NCI-H82 (cell line): ENCODE measurements at regions not wholly inside any gene's neighbourhood (a gene's known extent, or its start where the extent isn't known, plus 50 kb on each side); places are given as distances from the start of the nearest gene placed in this dataset.
"Not testable (repeated sequence)": the region's sequence is repeated elsewhere in the genome, so short reads cannot be mapped to it uniquely, and the experiment has no call there.

Experiments
- DNase-seq: peaks from one replicate; lab custom pipeline; 2025; lab: John Stamatoyannopoulos, UW

DNA sequence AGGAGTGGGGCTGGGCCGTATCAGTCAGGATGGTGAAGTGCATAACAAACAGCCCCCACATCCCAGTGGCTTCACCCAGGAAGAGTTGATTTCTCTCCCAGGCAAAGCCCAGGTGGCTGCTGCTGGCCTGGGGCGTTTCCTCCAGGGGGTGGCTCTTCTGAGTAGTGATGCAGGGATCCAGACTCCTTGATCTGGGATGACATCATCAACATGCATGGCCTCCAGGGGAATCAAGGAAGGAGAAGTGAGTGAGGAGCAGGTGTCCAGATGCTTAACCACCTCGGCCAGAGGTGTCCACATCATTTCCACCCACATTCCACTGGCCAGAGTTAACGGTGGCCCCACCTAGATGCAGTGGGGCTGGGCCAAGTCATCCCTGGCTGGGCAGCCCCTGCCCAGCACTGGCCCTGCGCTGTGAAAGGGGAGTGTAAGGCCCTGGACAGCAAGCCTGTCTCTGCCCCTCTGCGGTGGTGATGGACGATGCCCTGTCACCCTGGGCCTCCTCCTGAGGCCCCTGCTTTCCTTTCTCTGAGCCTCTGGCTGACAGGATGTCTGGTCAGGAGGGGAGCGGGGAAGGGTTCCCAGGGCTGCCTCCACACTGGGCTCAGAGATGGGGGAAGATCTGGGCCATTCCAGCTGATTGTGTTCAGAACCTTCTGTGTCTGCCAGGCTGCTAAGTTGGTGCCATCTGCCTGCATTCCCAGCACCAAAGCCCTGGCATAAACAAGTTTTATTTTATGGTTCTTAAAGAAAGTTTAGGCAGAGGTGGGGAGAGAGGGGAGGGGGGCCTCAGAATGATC, 598.2 kb downstream of the MATN1 start:
- DNase-seq, result no peak

DNA sequence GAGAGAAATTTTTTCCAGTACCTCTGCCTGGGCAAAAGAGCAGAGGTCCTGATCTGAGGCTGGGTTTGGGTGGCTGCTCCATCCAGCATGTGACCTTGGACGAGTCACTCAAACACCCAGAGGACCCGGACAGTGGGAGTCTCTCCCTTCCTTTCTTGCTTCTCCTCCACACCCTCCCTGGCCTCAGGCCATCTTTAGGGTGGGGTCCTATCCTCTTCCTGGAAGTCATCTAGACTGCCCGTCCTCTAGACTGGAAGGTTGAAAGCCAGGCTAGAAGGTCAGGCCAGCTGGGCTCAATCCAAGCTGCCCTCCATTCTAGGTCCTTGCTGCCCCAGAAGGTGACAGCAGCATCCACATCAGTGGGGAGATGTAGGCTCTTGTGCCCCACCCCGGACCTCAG, 599.5 kb downstream of the MATN1 start:
- DNase-seq, result no peak

DNA sequence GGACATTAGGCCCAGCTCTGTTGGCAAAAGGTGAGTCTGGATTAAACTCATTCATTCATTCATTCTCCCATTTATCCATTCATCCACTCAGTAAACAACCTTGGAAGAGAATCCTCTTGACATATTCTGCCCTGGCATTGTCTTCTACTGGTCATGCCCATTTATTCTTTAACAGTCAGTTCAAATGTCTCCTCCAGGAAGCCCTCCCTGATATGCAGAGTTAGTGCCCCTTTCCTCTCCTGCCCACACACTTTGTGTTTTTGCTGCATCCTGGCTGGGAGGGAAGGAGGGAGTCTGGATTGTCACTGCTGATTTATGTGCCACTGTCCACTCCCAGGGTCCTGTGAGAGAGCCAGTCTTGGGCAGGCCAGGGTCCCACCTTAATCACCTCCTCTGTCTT, 600.3 kb downstream of the MATN1 start:
- DNase-seq, result no peak

DNA sequence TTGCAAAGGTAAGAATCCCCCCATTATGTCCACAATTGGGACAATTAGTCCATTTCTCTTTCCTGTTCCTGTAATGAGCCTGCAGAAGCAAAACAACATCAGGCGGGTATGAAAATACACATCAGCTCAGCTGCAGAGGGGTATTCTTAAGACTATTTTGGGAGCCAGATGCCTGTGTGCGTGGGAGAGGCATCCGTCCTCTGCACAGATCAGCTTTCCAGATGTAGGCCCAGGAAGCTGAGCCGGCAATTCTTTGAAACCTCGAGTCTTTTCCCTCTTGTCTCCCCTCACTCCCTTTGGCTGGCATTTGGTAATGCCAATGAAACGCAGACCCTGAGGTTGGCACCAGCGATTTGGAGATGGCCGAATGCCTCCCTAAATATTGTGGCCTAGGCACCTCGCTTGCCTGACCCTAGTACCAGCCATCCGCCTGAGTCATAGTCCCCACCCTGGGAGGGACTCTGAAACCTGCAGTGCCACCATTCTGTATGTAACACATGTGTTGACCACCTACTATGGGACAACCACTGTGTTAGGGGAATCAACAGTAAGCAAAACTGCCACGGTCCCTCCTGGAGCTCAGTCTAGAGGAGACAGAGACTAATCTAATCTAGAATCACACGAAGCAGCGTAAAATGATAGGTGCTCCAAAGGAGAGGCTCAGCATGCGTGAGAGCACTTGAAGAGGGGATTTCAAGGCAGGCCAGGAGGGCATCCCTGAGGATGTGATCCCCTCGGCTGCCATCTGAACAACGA, 603.0 kb downstream of the MATN1 start:
- no peak for DNase-seq

DNA sequence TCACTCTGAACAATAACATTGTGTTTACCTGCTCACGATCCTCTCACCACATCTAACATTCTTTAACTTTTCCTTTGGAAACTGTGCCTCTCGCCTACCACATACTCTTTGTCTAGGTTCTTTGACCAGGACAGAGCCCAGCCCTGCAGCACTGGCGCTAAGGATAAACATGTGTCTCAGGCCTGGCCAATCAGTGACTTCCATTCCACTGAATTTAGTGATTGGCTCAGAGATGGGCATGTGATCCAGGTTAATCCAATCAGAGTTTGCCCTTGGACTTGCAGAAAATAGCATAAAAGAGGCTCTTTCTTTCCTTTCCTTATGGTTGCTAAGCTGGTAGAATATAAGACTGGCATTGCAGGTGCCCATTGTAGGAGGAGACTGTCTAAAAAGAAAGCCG, 605.7 kb downstream of the MATN1 start:
- DNase-seq, result no peak

DNA sequence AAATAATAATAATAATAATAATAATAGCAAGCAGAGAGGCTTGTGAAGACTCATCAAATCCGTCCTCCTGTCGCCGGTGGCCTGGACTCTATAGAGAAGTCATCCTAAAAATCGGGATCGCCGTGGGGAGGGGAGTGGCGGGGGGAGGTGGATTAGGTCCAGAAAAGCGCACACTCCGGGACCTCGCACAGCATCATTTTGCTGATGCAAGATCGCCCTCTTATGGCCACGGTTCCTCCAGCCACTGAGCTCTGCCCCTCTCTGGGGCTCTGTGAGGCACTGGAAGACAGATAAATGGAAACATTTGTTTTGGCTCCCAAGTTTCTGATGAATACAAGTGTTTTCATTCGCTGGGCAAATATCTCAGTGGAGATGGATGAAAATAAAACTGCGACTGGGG, 612.0 kb downstream of the MATN1 start:
- peak; percentile 85 for DNase-seq

DNA sequence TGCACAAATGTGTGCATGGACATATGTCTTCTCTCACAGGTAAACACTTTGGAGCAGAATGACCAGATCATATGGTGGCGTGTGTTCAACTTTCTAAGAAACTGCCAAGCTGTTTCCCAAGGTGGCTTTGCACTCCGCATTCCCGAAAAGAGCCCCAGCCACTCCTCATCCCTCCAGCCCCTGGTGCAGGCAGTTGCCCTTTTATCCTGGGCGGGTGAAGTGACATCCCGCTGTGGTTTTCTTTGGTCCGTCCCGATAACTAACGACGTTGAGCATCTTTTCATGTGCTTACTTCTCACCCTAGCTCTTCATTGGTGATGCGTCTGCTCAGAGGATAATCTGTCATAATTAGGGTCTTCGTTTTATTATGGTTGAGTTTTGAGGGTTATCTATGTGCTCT, 612.5 kb downstream of the MATN1 start:
- DNase-seq, result no peak

DNA sequence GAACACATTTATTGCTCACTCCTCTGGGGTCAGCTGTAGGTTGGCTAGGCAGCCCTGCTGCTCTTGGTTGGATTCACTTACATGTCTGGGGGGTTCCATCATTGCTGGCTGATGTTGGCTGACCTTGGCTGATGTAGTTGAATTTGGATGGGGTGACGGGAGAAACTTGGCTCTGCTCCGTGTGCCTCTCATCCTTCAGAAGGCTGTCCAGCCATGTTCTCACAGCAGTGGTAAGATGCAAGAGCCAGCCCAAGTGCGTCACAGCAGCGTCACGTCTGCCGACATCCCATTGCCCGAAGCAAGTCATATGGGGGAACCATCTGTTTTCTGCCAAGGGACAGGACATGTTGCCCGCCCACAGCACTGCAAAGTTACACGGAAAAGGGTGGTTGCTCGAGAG, 613.5 kb downstream of the MATN1 start:
- peak; percentile 13 for DNase-seq

DNA sequence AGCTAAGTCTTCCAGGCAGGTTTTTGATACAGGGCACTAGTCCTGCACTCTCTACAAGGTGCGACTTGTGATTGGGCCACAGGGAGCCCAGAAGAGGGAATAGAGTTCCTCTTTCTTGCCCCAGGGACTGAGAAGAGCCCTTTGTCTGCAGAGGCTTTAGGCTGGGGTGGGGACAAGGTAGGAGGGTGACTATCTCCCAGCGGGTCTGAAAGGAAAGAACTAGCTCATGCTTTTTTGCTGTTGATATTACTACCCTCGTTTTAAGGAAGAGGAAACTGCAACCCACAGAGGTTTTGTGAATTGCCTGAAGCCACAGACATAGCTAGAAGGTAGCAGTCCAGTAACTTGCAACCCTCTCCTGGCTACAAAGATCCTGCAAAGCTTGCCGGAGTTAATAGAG, 615.2 kb downstream of the MATN1 start:
- DNase-seq, result no peak

DNA sequence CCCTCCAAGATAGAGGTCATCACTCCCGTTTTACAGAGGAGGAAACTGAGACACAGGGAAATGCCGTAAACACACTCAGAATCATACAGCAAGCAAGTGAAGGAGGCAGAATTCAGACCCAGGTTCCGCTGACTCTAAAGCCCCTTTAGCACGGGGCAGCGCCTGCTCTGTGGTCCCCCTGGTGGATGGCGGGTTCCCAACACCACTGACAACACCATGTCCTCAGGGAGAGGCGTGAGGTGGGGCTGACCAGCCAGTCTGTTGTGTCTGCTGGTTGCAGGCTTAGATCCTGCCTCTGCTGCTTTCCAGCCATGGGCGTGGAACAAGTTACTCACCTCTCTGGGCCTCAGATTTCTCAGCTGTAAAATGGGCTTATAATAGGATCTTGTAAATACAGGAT, 617.3 kb downstream of the MATN1 start:
- DNase-seq, result peak; percentile 83

DNA sequence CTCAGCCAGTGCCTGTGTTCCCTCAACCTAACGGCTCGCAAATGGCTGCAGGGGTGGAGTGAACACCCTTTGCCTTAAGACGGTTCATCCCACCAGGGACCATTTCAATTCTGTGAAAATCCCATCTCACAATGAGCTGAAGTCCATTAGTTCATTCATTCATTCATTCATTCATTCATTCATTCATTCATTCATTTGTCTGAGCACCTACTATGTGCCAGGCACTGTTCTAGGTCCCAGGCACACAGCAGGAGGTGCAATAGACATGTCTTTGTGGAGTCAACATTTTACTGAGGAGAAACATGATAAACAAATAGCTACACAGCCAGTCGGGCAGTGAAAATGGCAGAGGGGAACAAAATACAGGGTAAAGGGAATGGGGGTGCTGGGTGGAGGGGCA, 618.8 kb downstream of the MATN1 start:
- DNase-seq, result no peak

DNA sequence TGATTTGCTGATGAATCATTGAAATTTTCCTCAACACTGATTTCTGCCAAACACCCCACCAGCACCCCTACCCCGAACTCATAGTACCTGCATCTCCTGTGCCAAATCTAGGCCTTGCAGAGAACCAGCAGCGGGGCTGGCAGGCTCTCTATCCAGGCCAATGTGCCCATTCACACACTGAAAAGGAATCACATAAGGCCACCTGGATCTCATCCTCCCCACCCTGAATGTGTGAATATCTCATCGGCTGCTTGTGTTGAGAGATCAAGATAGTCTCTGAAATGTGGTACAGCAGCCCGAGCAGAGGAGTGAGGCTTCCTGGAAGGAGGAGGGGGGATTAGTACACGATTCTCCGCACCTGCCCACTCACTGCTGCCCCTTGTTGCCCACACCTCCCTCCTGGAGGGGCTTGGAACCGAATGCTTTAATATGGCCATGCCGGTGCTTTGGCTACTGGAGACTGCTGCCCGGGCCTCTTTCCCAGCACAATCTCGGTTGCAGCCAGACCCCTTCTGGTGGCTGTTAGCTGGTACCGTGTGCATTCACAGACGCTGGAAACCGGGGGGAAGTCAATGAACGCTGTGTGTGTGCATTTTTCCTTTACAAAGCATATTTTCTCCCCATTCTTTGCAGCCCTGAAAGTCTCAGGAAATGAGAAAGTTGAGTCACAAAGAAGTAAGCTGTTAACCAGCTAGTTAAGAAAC, 619.5 kb downstream of the MATN1 start:
- no peak for DNase-seq

DNA sequence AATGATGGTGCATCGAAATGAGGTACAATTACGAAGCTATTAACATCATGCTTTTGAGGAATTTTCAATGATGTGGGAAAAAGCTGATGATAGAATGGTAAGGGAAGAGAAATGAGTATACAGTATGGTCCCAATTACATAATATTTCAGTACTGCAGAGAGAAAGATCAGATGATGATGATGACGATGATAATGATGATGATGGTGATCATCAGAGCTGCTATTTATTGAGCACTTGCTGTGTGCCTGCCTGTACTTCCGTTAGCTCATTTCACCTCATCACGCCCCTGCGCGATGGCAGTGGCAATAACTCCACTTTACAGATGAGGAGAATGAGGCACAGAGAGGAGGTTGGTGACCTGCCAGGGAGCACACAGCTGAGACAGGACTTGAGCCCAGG, 620.8 kb downstream of the MATN1 start:
- DNase-seq, result no peak

DNA sequence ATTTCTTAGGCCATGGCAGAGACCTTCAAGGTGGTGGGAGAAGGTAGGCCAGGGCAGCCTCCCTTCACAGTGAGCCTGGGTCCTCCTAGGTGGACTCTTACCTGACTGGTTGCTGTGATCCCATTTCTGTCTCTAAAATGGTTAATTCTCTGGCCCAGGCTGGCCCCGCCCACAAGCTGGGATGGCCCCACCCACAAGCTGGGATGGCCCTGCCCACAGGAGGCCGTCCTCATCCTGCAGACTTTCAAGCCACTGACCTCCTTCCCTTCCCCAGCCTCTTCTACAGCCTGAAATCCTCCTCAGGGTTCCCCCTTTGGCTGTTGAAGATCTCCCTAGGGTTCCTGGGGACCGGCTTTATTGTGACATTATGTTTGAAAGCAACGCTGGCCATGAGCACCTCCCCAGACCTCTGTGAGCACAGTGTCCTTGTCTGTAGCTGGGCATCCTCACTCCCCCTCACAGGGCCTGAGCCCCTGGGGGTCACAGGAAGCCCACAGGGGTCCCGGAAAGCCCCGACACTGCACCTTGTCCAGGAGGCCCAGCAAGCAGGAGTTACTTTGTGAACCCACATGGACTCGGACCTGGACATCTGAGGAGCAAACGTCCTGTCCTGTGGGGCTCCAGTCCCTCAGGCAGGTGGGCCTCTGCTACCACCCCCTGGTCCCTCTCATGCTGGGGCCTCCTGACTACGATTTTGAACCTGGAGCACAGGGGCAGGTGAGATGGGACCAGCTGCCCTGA, 621.7 kb downstream of the MATN1 start:
- no peak for DNase-seq

DNA sequence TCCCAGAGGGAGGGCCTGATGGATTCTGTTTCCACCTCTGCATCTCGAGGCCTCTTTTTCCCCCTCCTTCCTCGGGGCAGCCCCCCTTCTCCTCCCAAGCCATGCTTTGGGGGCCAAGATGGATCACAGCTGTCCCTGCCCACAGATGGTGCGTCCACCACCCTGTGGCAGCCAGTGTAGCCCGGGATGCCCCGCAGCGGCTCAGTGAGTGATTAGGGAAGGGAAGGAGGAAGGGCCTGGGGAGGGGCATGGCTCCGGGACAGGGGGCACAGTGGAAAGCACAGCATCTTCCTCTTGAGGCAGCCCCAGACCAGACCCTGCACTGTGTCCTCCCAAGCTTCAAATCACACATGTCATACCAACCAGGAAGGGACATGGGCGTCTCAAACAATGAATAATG, 622.4 kb downstream of the MATN1 start:
- no peak for DNase-seq

DNA sequence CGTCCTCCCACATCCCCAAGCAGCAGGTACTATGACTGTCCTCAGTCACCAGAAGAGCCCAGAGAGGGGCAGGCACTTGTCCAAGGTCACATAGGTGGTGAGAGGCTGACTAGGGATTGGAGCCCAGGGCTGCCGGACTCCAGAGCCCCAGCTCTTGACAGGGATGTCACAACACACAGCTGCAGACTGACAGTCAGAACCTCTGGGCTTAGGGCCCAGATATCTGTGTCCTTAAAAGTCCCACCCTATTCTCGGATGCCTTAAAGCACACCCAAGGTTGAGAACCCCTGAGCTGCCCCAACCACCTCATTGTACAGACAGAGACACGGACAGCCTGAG, 622.9 kb downstream of the MATN1 start:
- no peak for DNase-seq

DNA sequence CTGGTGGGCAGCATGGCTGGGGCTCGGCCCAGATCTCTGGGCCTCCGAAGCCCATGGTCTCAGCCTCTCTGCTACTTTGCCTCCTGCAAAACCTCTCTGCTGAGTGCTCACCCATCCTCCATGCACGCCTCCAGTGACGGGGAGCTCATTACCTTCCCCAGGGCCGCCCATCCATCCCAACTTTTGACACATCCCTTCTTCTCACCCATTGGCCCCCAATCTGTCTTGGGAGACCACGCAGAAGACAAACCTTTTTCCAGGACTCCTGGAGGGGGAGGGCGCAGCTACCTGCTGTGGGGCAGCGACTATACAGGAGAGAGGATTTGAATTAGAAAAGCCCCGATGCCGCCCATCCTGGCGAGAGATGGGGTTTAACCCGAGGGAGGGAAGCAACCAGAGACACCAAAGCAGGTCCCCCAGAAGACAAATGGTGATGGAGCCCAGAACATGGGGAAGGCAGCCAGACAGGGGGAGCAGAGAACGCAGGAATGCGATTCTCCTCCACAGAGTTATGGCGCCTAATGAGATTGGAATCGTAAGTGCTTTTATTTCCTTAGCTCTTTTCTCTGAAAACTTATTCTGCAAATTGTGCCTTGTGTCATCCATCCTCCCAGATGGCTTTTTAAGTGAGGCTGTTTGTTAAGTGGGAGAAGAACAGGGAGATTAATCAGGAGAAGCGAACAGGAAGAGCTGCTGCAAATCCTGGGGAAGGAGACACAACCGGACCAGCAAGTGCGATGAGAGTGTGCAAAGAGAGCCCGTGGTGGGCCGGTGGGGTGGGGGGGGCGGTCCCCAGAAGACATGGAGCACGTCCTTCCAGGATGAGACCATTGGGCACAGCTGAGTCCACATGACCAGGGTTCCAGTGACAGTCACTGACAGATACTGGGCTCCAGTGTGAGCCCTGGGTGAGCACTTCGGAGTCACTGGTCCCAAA, 623.5 kb downstream of the MATN1 start:
- DNase-seq, result no peak

DNA sequence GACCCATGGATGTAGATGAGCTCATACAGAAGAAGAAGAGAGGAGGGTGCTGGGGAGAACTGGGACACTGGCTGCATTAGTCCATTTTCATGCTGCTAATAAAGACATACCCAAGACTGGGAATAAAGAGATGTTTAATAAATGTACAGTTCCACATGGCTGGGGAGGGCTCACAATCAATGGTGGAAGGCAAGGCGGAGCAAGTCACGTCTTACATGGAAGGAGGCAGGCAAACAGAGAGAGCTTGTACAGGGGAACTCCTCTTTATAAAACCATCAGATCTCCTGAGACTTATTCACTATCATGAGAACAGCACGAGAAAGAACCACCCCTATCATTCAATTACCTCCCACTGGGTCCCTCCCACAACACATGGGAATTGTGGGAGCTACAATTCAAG, 625.5 kb downstream of the MATN1 start:
- not testable (repeated sequence) for DNase-seq

DNA sequence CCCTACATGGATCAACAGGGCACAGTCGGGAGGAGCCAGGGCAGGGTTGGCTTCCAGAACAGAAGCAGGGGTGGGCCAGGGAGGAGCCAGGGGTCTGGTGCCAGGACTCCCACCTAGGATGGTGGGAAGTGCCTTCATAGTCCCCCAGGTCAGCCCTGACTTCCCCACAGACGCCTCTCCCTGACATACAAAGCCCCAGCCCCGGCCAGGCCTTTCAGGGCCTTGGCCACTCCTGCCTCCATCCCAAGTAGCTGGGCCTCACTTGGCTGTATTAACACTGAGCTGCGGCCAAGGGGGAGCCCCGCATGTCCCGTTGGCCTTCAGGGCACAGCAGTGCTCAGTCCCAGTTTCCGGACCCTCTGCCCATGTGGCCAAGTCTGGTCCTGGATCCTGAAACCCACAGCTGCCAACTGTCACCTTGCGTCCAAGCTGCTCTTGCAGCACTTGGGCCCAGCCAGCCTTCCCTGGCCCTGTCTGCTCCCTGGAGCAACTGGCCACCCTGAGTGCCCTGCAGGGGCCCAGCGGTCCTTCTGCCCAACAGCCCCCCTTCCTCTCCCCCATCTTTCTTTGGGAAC, 627.8 kb downstream of the MATN1 start:
- DNase-seq, result no peak

DNA sequence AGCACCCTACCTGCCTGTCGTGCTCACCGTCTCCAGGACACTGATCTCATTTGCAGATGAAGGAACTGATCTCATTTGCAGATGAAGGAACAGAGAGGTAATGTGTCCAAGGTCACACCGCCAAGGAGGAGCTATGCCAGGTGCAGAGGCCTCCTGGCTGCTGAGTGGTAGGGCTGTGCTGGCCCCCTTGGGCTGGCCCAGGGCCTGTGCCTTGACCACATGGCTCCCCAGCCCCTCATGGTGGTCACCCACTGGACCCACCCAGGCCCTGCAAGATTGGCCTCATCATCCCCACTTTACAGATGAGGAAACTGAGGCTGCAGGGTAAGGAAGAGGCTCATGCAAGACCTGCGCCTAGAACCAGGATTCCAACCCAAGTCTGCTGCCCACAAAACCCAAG, 628.3 kb downstream of the MATN1 start:
- no peak for DNase-seq
